Thoracic aorta (tissue), 2 donors: ENCODE measurements at regions not wholly inside any gene's neighbourhood (a gene's known extent, or its start where the extent isn't known, plus 50 kb on each side); places are given as distances from the start of the nearest gene placed in this dataset.

Experiments used
- ATAC-seq: fragments of 150-250 bp; one replicate; pipeline ENCODE4 v1.8.0; 2017; ENCODE audit warnings: low read depth; ENCODE audit not compliant: insufficient number of reproducible peaks, low FRiP score
- DNase-seq: peaks from one replicate; pipeline ENCODE4 v3.0.0-alpha.2; 2020; ENCODE audit warnings: low spot score
- H3K27ac ChIP-seq, 2 donors: fragments of 200-600 bp; sonication (generic); 1 replicate in 1 of 2; 2 replicates in 1 of 2; pipeline ENCODE4 v1.5.1; 2016; ENCODE audit warnings: mild to moderate bottlenecking in 2 of 2, moderate library complexity in 2 of 2
- H3K27me3 ChIP-seq: fragments of 200-600 bp; sonication (generic); replicated peaks from 2 replicates; pipeline ENCODE4 v1.6.0; 2016; ENCODE audit warnings: mild to moderate bottlenecking; ENCODE audit not compliant: insufficient read depth
- H3K36me3 ChIP-seq: fragments of 200-600 bp; sonication (generic); one replicate; pipeline ENCODE4 v1.5.1; 2016
- H3K4me1 ChIP-seq, 2 donors: fragments of 200-600 bp; sonication (generic); 1 replicate in 1 of 2; 2 replicates in 1 of 2; pipeline versions ENCODE4 v1.5.1 to v1.6.0; 2016; ENCODE audit warnings: low read depth in 2 of 2, mild to moderate bottlenecking in 1 of 2; ENCODE audit not compliant: control insufficient read depth in 1 of 2
- H3K4me3 ChIP-seq: fragments of 200-600 bp; sonication (generic); 2 replicates; pipeline ENCODE4 v1.5.1; 2016; ENCODE audit warnings: mild to moderate bottlenecking
- H3K9me3 ChIP-seq: fragments of 200-600 bp; sonication (generic); 2 replicates; pipeline ENCODE4 v1.5.1; 2016
- CTCF ChIP-seq: fragments of 200-600 bp; sonication (generic); IDR thresholded peaks from one replicate; pipeline ENCODE4 v1.5.1; 2019; ENCODE audit warnings: antibody characterized with exemption

DNA sequence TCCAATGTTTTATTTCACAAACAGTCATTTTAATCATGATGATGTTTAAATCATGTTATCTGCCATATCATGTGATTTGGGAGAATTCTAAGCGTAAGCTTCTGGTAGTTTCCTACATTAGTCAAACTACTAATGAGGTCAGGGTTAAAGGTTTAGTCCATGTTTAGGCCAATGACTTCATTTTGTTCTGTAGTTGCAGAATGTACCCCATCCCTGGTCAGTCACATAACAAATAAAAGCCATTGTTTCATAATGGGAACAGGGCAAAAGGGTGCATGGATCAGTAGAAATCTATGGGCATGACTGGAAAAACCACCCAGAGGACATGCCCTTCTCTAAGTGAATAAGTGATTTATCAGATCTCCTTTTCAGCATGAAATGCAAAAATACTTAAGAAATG, 138.4 kb upstream of the ABCB5 start:
- ATAC-seq, result no peak
- H3K4me1 ChIP-seq, result no peaks in the 10 kb centered on the region
- no peak overlapping the region for H3K27ac ChIP-seq
- H3K4me3 ChIP-seq, result no peak overlapping the region
- no peak for TF ChIP-seq CTCF
- H3K36me3 ChIP-seq, result no peaks in the 10 kb centered on the region
- no peaks in the 10 kb centered on the region for H3K9me3 ChIP-seq
- no peaks in the 10 kb centered on the region for H3K27me3 ChIP-seq
- DNase-seq, result no peak

DNA sequence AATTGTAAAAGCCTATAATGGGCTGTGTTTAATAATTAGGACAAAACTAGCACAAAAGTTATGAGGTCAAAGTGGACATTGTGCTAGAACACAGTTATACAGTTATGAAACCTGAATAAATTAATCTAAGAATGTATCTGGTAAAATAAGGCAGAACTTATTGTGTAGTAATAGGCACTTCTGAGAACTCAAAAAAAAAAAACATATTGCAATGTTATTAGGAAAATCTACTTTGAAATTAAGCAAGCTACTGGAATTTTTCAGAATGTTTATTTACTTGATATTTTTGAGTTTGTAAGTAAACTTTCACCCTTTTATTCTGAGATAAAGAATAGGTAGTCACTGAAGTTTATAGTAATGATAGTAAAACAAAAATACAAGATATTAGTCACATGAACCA, 135.8 kb upstream of the ABCB5 start:
- H3K27ac ChIP-seq, result no peak overlapping the region
- no peak for DNase-seq
- no peak for ATAC-seq

DNA sequence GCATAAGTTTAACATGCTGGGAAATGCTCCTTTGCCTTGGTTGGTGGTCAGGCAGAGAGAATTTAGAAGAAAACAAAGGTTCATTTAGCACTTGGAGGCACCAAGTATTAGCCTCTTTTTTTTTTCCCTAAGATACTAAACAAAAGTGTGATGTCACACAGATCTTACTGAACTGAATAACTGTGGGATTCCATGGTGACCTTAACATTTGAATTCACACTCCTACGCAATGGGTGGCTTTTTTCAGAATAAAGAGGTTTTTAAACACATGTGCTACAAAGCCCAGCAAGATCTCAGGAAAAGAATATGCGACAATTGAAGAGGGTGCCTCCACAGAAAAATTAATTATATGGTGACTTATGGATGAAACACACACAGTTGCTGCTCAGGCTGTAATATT, 133.4 kb upstream of the ABCB5 start:
- Histone ChIP-seq H3K36me3 (no peaks in the 10 kb centered on the region), H3K4me1 (no peaks in the 10 kb centered on the region), H3K27me3 (no peaks in the 10 kb centered on the region), H3K27ac (no peak overlapping the region), H3K4me3 (no peak overlapping the region), H3K9me3 (peaks cover 2% of the 10 kb centered on the region)
- DNase-seq, result no peak
- TF ChIP-seq CTCF, result no peak
- no peak for ATAC-seq

More for the DNA sequence above, 135.8 kb upstream of the ABCB5 start:
- Histone ChIP-seq H3K9me3 (no peaks in the 10 kb centered on the region), H3K27me3 (no peaks in the 10 kb centered on the region), H3K4me3 (no peak overlapping the region), H3K36me3 (no peaks in the 10 kb centered on the region), H3K4me1 (no peaks in the 10 kb centered on the region)
- TF ChIP-seq CTCF, result no peak

DNA sequence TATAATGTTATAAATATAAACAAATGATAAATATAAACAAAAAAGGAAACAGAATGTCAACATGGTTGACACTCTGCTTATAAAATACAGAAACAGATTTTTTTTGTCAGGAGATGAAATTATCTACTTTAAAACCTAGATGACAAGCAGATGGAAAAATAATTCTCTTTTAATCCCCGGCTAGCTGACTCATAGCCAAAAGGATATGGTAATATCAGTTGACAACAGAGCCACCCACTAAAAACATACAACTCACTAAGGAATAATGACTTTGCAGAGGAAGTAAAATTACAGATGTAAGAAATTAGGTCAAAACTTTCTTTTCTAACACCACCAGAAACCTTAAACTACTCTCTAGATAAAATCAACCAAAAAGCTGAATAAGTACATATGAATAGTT, 131.1 kb upstream of the ABCB5 start:
- DNase-seq (no peak), ATAC-seq (no peak)
- TF ChIP-seq CTCF, result no peak
- Histone ChIP-seq H3K4me1 (no peaks in the 10 kb centered on the region), H3K4me3 (no peak overlapping the region), H3K9me3 (peaks cover 22% of the 10 kb centered on the region), H3K36me3 (no peaks in the 10 kb centered on the region), H3K27me3 (no peaks in the 10 kb centered on the region), H3K27ac (no peak overlapping the region)

DNA sequence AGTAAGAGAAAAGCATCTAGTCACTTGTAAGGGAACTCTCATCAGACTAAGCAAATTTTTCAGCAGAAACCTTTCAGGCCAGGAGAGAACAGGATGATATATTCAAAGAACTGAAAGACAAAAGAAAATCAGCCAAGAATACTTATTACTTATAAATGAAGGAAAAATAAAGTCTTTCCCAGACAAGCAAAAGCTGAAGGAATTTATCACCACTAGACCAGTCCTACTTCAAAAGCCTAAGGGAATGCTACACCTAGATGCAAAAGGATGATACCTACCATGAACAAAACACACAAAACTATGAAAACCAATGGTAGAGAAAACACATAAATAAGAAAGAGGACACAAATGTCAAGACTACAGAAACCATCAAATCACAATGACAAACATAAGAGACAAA, 126.6 kb upstream of the ABCB5 start:
- ATAC-seq, result no peak
- Histone ChIP-seq H3K4me3 (no peak overlapping the region), H3K36me3 (no peaks in the 10 kb centered on the region), H3K4me1 (no peaks in the 10 kb centered on the region), H3K27me3 (no peaks in the 10 kb centered on the region), H3K9me3 (peaks cover 26% of the 10 kb centered on the region), H3K27ac (no peak overlapping the region)
- no peak for TF ChIP-seq CTCF
- DNase-seq, result no peak
